GM18909 (cell line): ENCODE measurements at regions not wholly inside any gene's neighbourhood (a gene's known extent, or its start where the extent isn't known, plus 50 kb on each side); places are given as distances from the start of the nearest gene placed in this dataset.

ENCODE experiments used
- ATAC-seq: cut with Tn5 transposase; IDR thresholded peaks from one replicate; pipeline ENCODE4 v1.9.1; 2021; ENCODE audit warnings: mild to moderate bottlenecking; ENCODE audit not compliant: unreplicated experiment, poor library complexity

DNA sequence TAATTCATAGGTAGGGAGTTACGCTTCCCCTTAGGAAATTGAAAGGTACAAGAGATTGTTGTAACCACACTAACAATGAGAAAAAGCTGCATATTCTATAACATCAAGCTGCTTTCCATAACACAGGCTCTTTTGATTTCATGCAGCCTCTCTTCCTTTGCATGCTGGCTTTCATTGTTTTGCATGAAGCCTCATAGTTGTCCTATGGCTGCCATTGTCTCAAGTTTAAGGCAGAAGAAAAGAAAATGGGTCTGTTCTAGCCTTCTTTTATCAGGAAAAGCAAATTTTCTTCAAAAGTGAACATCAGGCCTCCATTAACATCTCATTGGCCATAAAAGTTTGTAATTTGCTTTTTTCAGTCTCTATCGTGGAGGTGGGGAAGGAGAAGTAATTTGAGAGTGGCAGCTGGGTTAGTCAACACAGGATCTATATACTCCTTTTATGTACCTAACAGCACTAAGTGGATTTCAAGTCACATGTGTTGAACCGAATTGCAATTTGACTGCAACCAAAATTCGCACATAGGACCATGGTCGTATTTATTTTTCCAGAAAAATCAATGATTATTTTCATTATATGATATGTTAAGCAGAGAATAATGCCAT, 248.5 kb upstream of the RND3 start:
- no peak for ATAC-seq

DNA sequence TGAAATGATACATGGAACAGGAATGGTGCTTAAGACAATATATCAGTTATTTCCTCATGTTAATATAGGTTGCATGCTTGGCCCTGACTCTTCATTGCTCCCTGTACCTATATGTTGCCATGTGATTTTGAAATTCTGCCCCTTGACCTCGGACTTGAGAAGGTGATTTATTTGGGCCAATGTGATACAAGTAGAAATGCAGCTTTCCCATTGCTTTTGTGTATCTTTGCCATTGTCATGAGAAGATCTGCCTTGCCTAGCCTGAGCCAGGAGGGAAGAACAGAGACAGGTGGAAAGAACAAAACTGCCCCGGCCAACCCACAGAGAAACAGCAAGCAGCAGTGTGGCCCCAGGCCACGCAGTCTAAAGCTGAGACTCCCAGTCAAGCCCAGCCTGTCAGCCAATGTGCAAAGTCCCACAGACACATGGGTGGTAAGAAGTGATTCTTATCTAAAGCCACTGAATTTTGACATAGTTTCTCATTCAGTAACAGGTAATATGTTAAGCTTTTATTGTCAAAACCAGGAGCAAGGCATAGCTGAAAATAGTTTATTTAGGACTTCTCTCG, 245.7 kb upstream of the RND3 start:
- no peak for ATAC-seq

DNA sequence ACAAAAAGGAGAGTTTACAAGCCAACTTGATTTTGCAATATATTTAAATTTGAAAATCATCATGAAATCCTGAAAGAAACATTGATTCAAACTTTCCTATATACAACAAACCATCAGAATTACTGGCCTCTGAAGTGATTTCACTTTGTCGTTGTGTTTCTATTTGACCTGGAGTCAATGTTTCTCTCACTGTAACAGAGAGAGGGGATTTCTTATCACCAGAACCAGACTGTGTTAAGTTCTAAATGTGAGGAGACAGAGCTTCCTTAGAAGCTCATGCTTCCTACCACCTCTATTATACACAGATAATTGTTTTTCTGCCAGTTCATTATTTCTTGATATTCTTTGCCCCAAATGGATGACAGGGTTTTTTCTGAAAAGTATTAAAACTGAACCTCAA, 245.0 kb upstream of the RND3 start:
- ATAC-seq, result no peak

DNA sequence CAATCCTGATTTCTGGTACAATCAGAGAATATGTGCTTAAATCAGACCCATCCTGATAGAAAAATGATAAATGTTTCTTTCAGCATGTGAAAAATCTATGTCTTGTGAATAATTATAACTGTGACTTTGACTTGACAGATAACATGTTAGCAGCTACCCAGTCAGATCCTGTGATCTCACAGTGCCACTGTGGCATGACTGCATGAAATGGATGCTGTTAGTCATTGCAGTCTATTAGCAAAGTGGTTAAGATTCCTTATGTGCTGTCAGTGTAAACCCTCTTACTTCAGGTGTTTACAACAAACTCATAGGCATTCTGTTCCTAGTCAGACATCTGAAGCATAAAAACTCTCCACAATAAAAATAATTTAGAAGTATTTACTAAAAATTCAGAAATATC, 244.6 kb upstream of the RND3 start:
- ATAC-seq, result no peak

DNA sequence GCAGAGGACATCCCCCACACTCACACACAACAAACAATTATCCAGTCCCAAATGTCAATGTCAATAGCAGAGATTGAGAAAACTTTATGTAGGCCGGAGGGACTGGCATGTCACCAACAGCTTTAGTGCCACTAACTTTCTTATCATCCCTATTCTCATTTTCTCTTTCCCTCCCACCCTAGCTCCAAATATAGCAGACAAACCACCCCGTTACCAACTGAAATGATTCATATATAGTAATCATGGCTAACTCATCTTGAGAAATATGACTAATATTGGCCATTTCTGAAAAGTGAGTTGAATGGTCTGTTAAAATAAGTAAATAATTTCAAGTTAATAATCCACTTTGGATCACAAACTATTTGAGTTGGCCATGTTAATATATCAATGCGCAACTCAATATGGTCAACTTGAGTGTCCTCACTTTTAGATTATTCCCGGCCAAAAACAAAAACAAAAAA, 242.1 kb upstream of the RND3 start:
- ATAC-seq, result peak; percentile 92

DNA sequence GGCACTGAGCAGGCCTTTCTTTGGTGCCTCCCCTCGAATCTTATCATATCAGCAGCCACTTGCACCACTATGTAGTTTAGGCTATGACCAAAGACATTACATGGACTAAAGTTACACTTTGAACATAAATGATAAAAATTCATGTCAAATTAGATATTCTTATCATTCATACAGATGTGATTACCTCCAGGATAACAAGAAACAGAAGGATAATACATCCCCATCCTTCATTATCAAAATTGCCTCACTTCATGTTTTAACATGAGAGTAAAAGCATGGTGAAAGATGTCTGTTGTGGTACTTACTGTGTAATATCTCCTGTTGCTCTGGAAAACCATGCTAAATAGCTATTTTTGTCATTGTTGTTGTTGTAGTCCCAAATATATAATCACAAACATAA, 230.8 kb upstream of the RND3 start:
- ATAC-seq, result no peak

DNA sequence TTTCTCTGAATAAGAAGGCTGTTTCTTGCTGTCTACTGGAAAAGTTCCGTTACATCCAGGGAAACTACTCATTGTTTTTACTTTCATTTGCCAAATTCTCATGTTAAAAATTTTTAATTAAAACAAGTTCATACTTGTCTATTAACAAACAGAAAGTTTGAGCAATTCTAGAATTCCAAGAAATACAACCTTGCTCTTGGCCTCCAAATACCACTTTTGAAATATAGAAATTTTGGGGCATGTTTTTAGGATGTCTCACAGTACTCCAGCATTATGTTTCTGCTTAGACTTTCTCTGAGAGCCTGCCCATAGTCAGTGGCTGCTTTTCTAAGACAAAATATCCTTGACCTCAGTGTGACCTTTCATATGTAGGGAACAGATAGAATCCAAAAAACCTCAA, 228.7 kb upstream of the RND3 start:
- ATAC-seq, result no peak

DNA sequence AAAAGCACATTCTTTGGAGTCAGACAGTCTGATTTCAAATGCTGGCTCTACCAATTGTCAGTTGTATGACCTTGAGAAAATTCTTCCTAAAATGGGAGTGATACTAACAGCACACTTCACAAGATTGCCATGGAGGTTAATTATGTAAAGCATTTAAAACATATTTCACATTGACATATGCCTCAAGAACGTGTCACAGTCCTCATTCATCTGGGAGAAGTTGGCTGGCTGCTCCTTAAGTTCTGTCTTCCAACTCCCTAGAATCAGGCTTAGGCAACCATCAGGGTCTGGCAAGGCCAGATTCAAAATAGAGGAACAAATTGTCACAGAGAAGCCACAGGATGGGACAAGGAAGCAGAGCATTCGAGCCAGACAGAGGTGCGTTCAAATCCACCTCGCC, 228.0 kb upstream of the RND3 start:
- no peak for ATAC-seq

DNA sequence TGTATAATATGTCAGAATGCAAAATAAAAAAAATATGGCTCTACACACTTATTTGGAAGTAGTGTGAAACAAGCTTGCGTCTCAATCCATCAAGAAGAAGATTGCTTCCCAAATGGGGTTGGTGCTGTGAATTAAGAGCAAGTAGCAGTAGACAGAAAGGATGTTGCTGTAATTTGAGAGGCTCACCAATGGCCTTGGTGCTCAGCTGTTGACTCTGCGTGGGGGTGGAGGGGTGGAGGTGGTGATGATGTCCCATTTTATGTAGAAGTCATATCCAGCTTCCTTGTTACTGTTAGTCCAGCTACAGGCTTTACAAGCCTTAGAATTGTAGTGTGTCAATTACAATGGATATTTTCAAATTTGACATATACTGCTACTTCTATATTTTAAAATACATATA, 223.4 kb upstream of the RND3 start:
- ATAC-seq, result no peak

DNA sequence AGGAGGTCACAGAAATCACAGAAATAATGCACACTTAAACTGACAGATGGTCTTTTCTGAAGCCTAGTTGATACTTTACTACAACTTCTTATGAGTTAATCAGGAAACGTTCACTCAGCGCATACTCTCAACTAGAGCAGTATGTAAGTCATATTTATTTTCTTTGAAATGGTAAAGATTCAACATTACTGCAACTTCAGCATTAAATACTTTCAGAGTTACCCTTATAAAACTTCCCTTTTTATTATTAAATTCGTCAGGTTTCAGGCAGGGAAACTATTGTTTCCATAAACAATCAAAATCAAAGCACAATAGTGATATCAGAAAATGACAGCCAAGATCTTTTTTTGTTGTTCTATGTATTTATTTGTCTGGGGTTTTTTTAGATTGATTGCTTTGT, 222.6 kb upstream of the RND3 start:
- no peak for ATAC-seq

DNA sequence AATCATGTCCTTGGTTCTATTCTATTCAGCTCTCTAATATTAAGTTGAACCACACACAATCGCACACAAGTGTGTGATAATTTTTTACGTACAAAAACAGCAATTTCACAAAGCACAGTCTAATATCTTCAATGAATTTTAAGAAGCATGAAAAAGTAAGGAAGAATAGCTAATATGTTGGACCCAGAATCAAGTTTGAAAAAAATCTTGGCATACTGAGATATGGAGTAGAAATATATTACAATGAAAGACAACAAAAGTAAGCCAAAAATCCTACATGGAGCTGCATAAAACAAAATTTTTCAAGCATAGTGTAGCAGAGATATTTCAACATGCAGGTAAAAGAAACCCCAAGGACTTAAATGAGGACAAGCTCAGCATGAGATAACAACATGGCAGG, 219.1 kb upstream of the RND3 start:
- no peak for ATAC-seq

DNA sequence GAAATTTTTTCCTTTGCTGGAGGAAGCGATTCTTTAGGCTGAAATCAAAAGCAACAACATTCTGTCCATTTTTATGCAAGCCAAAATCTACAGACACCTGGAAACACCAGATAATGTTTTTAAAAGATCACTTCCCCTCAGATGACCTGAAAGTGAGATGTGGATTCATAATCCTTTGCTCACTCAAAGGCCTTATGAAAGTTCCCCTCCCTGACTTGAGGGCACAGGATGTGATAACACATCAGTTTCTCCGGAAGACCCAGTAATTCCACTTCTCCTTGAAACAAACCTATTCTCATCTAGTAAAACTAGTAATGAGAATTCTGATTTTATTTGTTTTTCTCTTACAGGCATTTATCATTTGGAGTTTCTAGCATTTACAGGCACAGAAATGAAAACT, 218.3 kb upstream of the RND3 start:
- ATAC-seq, result peak; percentile 73

DNA sequence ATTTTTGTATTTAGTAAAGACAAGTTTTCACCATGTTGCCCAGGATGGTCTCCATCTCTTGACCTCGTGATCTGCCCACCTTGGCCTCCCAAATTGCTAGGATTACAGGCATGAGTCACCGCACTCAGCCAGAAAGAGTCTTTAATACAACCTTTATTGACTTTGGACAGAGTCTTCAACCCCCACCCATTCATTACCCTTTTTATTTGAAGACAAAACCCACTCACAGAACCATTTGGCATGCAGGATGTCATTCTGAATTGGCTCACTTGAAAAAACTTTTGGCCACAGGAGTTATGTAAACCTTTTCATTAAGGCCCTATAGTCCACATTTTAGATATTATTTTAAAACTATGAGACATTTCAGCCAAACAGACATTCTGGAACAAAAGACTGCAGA, 217.9 kb upstream of the RND3 start:
- ATAC-seq, result no peak

DNA sequence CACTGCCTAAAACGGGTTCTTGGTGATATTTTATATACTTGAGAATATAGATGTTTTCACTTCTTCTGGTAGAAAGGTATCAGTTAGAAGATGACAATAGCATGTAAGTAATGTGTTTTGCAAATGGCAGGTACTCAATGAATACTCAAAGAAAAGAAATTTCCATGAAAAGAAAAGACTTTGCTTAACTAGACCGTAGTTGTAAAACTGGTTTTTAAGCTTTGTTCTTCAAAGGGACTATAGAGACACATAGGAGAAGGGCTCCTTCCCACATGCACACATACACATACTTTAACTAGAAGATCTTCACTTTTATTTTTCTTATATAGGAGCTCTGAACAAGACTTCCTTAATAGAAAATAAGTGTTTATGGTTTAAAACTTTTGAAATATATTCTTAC, 215.3 kb upstream of the RND3 start:
- no peak for ATAC-seq

DNA sequence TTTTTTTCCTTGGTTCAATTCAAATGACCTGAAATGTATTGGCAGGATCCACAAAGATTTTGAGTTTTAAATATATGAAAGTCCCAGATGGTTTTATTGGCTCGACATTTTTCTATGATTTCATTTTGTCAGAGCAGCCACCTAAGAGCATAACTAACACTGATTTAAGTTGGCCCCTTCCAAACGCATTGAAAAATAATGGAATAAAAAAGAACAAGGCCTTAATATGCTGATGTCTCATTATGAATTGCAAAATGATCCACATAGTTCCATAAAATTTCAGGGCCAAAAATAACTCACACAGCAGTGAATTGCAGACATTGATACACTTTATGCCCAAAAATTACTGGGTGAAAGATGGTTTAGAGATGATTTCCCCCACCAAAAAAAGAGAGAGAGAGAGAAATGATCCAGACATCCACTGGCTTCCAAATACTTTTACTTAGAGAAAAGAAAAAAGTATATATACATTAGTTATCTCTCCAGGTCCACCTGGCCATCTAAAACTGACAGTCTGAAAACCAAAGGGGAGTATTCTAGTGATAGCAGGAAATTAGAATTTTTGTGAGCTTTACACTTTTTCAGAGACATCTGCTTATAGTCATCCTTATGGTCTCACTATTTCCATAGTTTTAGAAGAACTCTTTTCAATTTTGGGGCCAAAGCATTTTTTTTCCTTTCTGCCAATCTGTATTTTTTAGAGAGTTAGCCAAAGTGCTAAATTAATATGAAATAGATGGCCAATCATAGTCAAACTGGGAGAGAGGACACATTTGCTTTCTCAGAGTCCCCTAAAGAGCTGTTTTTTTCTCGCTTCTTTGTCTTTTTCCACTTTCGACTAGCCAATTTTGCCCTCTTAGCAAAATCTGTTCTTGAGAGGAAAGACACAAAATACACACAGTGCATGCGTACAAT, 213.5 kb upstream of the RND3 start:
- ATAC-seq, result no peak

DNA sequence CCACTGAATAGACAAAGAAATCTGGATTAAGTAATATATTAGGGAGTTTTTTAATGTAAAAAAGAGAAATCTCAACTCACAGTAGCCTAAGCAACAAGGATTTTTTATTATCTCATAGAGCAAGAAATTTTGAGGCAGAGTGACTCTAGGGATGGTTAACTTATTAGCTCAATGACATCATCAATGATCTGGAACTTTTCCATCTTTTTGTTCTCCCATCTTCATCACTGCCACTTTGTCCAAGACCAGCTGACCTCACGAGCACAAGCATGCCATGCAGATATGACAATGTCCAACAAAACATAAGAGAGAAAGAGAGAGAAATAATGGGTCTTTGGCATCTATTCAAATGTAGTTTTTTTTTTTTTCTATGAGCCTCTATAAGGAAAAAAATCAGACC, 211.8 kb upstream of the RND3 start:
- no peak for ATAC-seq

DNA sequence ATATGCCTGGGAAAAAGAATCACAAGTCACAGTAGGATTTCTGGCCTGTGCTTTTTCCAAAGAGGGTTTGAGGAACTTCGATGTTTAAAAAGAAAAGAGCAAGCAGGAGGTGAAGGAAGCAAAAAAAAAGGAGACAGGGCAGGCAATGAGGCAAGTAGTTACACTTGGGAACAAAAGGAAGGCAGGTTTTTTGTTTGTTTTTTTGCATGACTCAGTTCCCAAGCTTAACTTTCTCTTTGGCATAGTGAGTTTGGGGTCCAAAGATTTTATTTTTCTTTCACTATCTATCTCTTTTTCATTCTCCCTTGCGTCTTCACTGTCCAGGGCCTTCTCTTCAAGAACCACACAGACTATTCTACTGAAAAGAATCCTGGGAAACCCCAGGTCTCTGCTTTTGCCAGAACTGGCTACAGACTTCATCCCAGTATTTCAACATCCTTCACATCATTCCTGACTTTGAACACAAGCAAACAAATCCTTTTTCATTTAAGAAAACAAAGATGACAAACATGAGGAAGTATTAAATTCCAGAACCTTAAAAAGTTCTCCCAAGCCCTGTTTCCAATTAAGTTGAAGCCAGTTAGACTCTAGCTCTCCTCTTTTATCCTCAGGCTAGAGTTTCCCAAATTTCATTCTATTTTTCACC, 210.7 kb upstream of the RND3 start:
- no peak for ATAC-seq

DNA sequence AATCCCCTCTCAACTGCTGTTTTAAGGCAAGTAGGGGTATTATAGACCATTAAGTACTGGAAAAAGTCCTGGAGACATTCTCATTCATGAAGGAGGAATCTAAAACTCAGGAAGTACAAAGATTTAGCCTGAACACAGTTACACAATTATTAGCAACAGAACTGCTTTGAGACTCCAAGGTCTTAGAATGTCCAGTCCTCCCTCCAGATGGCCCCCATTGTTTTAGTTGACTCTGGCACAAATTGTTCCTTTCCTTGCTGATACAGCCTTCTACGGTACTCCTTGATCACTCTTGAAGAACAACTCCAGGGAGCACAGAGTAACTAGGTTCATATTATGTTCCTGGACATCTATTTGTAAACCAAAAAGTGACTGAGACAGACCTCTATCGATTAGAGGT, 210.1 kb upstream of the RND3 start:
- no peak for ATAC-seq

DNA sequence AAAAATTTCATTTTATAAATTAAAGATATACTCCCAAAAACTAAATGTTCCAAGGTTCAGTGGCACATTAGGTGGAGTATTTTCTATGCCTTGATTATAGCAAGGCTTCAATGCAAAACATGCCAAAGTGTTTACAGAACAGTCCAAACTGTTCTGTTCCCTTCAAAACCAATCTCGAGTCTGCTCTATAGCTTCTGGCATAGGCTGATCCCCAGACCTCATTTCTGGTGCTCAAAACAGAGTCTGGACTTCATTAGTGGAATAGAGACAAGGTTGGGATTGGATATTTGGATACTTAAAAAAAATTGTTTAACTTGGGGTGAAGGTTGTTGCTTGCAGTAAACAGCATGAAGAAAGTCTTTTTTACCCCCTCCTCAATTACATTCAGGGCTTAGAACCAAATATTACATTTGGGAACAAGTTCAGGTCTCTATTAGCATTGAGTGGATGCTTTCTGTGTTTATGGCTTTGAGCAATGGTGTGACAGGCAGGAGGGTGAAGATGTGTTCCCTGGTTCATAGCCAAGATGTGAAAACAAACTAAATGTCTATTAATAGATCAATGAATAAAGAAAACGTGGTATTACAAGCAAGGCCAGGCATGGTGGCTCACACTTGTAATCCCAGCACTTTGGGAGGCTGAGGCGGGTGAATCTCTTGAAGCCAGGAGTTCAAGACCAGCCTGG, 208.1 kb upstream of the RND3 start:
- ATAC-seq, result no peak

DNA sequence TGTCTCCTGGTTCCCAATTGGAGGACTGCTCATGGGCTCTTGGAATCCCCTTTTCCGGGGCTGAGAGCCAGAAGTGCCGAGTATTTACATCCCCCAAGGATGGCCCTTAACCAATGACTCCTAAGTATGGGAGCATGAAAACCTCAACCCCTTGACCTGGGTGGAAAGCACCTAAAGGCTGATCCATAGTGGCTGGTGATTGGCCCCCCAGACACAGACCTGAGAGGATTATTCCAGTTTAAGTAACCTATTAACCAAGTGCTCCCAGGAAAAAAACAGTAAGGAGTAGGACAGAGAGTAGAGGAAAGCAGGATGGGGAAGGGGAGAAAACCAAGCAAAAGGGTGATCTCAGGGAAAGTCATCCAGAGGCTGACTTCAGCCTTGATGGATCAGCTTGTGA, 206.1 kb upstream of the RND3 start:
- ATAC-seq, result no peak

DNA sequence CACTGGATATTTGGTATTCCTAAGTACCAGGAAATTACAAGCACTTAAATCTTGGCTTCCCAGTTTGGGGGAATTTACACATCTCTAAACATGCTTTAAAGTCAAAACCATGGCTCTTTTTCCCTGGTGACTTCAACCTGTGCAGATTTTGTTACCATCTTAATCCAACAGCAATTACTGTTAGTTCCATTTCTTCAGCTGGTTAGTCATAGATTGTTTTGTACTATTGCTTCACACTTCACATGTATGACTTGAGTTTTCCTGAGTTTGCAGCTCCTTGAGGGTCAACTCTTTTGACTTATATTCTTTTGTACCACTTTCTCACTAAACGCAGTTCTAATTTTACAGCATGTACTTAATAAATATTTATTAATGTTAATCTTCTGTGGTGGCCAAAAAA, 203.4 kb upstream of the RND3 start:
- no peak for ATAC-seq
